Astrocyte of the cerebellum (primary cell): ENCODE measurements at regions not wholly inside any gene's neighbourhood (a gene's known extent, or its start where the extent isn't known, plus 50 kb on each side); places are given as distances from the start of the nearest gene placed in this dataset.

Experiments used
- DNase-seq: peaks from one replicate; pipeline ENCODE4 v3.0.0-alpha.2; 2011; ENCODE audit warnings: low read depth
- H3K4me3 ChIP-seq: 2 replicates; pipeline ENCODE4 v1.5.1; 2011; ENCODE audit warnings: mild to moderate bottlenecking, low read depth, low read length, moderate library complexity
- CTCF ChIP-seq: IDR thresholded peaks from 2 replicates; pipeline ENCODE4 v1.5.1; 2012; ENCODE audit warnings: low read length, low read depth, moderate library complexity, mild to moderate bottlenecking; ENCODE audit errors: missing control alignments
- in situ Hi-C: cut with HindIII; loops from 2 replicates; pipeline ENCODE4 v1.10.0; 2017; ENCODE audit warnings: low sequenced_read_pairs

GRCh38 chr6:22779062-22779461, 209.7 kb downstream of the HDGFL1 start:
- TF ChIP-seq CTCF: no peak
- no peak for DNase-seq
- in situ Hi-C loops: no loop called here
- H3K4me3 ChIP-seq: no peak overlapping the region

GRCh38 chr6:22783931-22784330, 214.6 kb downstream of the HDGFL1 start:
- no peak for TF ChIP-seq CTCF
- H3K4me3 ChIP-seq: no peak overlapping the region
- no peak for DNase-seq
- in situ Hi-C loops: no loop called here

- no peak overlapping the region for H3K4me3 ChIP-seq
- in situ Hi-C loops: no loop called here
- no peak for TF ChIP-seq CTCF
- no peak for DNase-seq
Observed at GRCh38 chr6:22784601-22785410, 215.4 kb downstream of the HDGFL1 start.

- DNase-seq: no peak
- in situ Hi-C loops: no loop called here
- TF ChIP-seq CTCF: no peak
Observed at GRCh38 chr6:22788038-22788437, 218.7 kb downstream of the HDGFL1 start.

GRCh38 chr6:22789315-22789714, 219.9 kb downstream of the HDGFL1 start:
- DNase-seq: no peak
- TF ChIP-seq CTCF: no peak
- in situ Hi-C loops: no loop called here
- no peak overlapping the region for H3K4me3 ChIP-seq

More at GRCh38 chr6:22788038-22788437, 218.7 kb downstream of the HDGFL1 start:
- H3K4me3 ChIP-seq: no peak overlapping the region

GRCh38 chr6:22794844-22795243, 225.5 kb downstream of the HDGFL1 start:
- in situ Hi-C loops: no loop called here
- no peak for TF ChIP-seq CTCF
- no peak for DNase-seq
- no peak overlapping the region for H3K4me3 ChIP-seq
